ENCODE measurements at regions not wholly inside any gene's neighbourhood (a gene's known extent, or its start where the extent isn't known, plus 50 kb on each side); places are given as distances from the start of the nearest gene placed in this dataset.

- no peak for TF ChIP-seq CTCF (IDR thresholded peaks at IDR 0.05)
- TF ChIP-seq SIN3A (IDR thresholded peaks at IDR 0.05; ENCODE audit: borderline replicate concordance, insufficient read depth, low read depth, low read length) = no peak
Measured at GRCh38 chr2:225272173-225272572, 127.3 kb upstream of the NYAP2 start.

All from Panc1 (cell line).